ENCODE measurements at regions not wholly inside any gene's neighbourhood (a gene's known extent, or its start where the extent isn't known, plus 50 kb on each side); places are given as distances from the start of the nearest gene placed in this dataset.
"Not testable (repeated sequence)": the region's sequence is repeated elsewhere in the genome, so short reads cannot be mapped to it uniquely, and the experiment has no call there.

DNA sequence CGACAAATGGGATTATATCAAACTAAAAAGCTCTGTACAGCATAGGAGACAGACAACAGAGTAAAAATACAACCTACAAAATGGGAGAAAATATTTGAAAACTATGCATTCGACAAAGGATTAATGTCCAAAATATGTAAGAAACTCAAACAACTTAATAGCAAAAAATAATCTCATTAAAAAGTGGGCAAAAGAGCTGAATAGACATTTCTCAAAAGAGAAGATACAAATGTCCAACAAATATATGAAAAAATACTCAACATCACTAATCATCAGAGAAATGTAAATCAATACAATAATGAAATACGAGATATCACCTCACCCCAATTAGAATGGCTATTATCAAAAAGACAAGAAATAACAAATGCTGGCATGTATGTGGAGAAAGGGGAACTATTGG is 272.9 kb downstream of the KLHL13 start:
- FAIRE-seq (no peak), DNase-seq (ENCODE audit: low spot score) (no peak)

DNA sequence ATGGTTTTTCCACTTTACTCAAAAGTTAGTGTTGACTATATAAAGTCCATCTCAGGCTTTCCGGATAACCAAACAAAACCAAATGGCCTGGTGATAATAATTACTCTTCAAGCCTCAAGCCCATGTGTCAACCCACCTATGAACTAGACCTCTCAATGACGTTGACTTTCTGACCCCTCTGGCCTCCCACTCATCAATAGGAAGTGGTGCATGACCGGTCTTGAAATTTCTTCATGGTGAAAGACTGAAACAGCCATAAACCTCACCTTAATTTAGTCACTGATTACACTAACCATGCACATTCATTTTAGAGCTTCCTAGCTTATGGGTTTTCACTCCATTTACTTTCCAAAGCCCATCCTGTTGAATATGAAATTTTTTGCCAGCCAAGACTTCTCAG is 276.0 kb downstream of the KLHL13 start:
- DNase-seq (ENCODE audit: low spot score), result no peak
- FAIRE-seq, result no peak

DNA sequence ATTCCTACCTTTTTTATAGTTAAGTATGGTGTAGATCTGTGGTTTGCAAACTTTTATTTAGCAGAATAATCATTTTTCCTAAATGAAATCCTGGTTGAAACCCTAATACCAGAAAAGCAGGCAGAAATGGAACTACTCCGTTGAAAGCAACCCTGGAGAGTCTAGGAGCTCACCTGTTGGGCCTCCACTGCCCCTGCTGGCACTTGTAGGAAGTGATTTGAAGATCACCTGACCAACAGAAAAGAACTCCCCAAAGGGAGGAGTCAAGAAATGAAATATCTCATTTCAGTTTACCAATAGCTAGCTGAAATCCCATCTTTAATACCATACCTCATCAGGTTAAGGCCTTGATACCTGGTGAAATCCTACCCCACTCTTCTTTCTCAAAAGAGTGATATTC is 277.1 kb downstream of the KLHL13 start:
- no peak for FAIRE-seq
- DNase-seq (ENCODE audit: low spot score), result no peak

DNA sequence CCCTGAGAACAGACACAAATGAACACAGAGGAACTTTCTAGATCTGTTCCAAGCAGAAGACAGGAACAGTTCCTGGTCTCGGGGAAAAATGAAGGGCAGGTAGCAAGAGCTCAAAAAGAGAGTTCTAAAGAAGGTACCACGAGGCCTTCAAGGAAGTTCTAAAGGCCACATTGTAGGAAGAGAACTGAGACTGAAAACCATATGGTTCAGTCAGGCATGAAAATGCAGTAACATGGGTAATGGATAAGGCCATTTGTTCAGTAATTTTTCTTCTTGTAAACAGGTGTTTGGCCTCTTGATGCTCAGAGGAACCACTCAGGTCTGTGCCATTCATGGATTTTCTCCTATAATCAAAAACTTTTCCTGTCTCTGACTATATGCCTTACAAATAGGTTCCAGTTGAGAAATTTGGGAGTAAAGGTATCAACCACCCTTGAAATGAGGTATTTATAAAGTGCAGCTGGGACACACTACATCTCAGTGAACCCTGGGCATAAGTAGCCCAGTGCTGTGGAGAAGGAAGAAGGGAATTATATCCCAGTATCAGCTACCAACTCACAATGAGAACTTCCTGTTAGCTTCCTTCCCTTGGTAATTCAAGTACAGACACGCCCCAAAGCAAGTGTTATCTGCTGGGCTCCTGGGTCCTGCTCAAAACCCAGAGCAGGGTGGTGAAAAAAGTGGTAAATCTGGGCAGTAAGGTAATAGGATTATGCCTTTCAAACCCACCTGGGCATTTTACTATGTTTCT is 277.9 kb downstream of the KLHL13 start:
- FAIRE-seq, result no peak

DNA sequence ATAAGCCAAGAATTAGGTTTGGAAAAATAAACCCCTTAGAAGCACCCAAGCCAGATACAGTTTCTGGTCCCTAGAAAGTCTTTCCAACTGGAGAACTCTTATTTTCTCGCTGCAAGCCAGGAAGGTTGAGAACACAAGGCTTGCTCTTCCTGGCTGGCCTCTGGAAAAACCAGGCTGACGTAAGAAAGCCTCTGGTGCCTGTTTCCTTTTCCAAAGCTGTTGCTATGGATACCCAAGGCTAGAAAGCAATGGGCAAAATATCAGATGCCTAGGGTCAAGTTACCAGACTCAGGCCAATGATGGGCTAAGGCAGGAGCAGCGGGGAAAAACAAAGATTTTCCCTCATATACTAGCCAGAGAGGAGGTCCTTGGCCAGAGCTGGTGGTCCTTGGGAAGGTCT is 281.6 kb downstream of the KLHL13 start:
- DNase-seq (ENCODE audit: low spot score) (no peak), FAIRE-seq (no peak)

More for the DNA sequence above, 277.9 kb downstream of the KLHL13 start:
- DNase-seq (ENCODE audit: low spot score), result no peak

DNA sequence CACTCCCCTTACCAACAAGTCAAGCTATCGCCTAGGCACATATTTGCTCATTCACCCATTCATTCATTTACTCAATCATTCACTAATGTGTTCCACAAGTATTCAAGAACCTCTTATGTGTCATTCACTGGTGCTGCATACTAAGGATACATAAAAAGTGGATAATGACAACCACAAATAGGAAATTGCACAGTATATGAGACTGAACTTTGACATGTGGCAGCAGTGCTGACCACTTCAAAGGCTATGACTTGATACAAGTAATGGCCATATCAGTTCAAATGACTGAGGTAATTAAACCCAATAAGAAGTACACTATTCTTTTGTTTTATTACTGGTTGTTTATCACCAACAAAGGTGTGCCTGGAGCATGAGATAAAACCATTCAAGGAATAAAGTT is 282.5 kb downstream of the KLHL13 start:
- no peak for DNase-seq (ENCODE audit: low spot score)
- no peak for FAIRE-seq

DNA sequence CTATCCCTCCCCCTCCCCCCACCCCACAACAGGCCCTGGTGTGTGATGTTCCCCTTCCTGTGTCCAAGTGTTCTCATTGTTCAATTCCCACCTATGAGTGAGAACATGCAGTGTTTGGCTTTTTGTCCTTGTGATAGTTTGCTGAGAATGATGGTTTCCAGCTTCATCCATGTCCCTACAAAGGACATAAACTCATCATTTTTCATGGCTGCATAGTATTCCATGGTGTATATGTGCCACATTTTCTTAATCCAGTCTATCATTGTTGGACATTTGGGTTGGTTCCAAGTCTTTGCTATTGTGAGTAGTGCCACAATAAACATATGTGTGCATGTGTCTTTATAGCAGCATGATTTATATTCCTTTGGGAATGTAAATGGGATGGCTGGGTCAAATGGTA is 295.1 kb downstream of the KLHL13 start:
- not testable (repeated sequence) for DNase-seq (ENCODE audit: low spot score); FAIRE-seq

DNA sequence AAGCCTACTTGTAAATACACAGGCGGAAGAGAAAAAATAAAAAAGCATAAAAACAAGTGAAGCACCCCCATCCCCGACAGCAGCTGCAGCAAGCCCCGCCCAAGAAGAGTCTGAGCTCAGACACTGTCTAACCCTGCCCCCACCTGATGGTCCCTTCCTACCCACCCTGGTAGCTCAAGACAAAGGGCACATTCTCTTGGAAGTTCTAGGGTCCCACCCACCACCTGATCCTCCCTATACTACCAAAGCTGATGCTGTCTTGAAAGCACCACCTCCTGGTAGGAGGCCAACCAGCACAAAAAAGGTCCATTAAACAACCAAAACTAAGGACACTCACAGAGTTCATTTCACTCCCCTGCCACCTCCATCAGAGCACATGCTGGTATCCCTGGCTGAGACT is 308.2 kb downstream of the KLHL13 start:
- FAIRE-seq, result no peak
- no peak for DNase-seq (ENCODE audit: low spot score)

DNA sequence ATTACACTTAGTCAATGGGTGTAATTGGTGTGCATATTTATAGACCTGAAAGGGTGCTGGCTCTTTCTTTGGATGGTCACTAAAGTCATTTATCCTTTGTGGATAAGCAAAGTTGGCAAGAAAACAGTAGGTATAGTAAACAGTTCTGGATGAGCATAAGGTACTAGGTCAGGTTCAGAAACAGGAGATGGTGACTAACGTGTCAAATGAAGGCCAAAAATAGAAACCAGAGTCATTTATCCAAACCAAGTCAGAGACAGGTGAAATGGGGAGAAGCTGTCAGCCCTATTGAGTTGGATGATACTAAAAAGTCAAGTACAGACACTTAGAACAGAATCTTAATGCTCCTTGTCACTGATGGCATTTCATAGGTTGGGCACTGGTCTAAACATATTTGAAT is 313.1 kb downstream of the KLHL13 start:
- no peak for FAIRE-seq
- no peak for DNase-seq (ENCODE audit: low spot score)

DNA sequence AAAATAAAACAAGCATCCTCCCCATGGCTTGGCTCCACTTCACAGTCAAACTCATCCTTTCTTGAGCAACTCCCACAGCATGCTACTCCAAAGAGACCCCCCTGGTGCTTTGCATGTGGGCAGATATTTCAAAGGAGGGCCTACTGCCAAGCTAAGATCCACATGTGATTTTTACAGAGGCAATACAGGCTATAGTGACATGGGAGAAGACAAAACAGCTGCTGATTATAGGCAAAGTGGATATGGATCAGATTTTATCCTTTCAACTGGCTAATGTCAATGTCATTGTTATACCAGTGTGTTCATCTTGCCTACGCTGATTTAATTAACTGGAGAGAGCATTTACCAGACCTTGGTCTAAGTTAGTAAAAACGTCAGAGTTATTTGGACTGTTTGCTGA is 328.3 kb downstream of the KLHL13 start:
- DNase-seq (ENCODE audit: low spot score), result no peak
- FAIRE-seq, result no peak

DNA sequence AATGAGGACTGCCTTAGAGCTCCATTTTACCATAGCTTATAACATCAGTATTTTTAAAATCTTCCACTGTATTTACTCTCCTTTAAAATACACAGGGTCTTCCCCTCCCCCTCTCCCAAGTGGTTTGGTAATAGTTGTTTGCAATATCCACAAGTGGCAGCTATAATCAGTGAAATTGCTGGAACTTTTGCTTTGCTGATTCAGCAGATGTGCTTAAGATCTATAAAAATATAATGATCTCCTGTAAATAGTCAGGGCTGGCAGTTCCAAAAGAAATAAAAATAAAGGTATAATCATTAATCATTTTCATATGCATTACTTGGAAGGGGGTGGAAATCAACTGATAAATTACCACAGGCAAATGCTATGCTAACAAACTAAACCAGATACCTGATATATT is 345.2 kb downstream of the KLHL13 start:
- FAIRE-seq, result no peak

DNA sequence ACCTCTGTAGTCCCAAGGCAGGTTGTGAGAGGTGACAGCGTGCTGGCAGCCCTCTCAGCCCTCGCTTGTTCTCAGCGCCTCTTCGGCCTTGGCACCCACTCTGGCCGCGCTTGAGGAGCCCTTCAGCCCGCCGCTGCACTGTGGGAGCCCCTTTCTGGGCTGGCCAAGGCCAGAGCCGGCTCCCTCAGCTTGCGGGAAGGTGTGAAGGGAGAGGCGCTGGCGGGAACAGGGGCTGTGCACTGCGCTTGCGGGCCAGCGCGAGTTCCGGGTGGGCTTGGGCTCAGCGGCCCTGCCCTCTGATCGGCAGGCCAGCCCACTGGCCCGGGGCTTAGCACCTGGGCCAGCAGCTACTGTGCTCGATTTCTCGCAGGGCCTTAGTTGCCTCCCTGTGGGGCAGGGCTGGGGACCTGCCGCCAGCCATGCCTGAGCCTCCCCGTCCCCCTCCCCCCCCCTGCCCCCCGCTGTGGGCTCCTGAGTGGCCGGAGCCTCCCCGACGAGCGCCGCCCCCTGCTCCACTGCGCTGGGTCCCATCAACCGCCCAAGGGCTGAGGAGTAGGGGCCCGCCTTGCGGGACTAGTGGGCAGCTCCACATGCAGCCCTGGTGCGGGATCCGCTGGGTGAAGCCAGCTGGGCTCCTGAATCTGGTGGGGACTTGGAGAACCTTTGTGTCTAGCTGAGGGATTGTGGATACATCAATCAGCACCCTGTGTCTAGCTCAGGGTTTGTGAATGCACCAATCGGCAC is 347.6 kb downstream of the KLHL13 start:
- FAIRE-seq, result no peak
- no peak for DNase-seq (ENCODE audit: low spot score)

More for the DNA sequence above, 345.2 kb downstream of the KLHL13 start:
- no peak for DNase-seq (ENCODE audit: low spot score)

DNA sequence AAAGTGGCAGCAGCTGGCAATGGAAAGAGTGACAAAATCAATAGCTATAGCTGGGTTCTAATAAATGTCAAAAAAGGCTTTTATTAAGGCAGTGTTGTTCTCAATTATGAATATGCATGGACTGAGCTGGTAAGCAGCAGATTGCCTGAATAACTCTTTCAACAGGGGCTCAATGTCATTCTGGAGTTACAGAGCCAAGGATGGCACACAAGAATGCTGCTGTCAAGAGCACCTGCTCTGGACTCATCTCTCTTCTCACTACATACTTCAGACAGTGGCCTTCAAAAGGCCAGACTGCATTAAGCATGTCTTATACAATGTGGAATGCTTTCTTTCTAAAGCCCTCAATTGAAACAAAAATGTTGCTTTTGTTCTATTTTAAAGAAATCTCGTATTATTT is 351.4 kb downstream of the KLHL13 start:
- FAIRE-seq (no peak), DNase-seq (ENCODE audit: low spot score) (no peak)

DNA sequence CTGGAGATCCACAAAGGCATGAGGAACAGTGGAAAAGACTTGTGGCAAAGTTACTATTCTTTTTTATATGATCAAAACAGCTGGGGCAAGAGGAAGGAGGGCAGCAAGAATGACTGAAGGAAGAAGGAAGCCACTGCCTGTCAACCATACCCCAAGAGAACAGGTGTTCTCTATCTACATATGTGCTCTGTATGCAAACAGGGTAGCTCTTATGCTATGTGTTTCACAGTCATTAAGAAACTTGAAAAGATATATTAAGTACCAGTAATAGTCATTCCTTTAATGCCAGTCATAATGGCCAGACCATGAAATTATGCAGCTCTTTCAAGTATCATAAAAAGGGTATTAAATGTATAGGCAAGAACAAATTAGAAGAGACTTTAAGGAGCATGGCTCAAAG is 363.9 kb downstream of the KLHL13 start:
- FAIRE-seq (no peak), DNase-seq (ENCODE audit: low spot score) (no peak)

DNA sequence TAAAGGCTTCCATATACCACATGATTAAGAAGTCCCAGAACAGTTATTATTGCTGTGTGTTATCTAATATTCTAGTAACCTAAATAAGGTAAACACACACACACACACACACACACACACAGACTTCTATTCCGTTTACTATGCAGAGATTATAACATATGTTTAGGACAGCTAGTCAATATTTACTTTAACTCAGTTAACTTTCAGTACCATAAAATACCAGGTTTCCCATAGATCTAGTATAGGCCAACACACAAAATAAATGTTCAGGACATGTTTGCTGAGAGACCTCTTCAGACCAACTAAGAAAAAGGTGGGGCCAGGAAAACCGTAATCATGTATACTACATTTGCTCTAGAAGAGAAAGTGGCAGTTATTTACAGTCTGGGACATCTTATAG is 365.5 kb downstream of the KLHL13 start:
- DNase-seq (ENCODE audit: low spot score) (no peak), FAIRE-seq (no peak)

DNA sequence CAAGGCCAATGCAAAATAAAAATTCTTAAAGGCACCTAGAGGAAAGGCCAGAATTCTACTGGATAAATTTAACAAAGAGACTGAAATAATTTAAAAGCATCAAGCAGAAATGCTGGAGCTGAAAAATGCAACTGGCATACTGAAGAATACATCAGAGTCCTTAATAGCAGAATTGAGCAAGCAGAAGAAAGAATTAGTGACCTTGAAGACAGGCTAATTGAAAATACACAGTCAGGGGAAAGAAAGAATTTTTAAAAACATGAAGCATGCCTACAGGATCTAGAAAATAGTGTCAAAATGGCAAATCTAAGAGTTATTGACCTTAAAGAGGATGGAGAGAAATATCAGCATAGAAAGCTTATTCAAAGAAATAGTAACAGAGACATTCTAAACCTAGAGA is 371.7 kb downstream of the KLHL13 start:
- DNase-seq (ENCODE audit: low spot score) (no peak), FAIRE-seq (no peak)

DNA sequence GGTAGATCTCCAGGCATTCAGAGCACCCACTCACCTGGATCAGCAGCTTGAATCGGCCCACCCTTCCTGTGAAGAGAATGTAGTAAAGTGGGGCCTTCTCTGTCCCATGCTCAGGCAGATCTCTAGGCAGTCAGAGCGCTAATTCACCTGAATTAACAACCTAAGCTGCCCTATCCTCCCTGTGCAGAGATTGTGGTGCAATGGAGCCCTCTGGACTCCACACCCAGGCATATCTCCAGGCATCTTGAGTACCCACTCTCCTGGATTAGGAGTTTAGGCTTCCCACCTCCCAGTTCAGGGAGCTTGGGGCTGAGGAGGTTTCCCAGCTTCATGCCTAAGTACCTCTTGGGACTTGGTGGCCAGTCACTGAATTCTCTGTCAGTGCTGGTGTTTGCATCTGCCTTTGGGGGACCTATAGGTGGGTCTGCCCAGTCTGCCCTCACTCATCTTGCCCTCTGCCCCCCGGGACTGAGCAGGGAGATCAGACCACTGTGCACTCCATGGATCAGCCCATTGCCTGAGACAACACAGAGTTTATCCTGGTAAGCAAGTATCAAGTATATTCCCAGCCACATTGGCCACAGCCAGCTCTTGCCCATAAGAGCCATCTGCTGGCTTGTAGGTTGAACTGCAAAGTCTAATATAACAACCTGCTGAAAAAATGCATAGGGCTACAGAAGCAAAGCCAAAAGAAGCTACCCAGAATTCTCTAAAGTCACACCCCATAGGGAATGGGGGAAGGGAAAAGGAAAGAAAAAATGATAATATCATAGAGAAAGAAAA is 372.9 kb downstream of the KLHL13 start:
- DNase-seq (ENCODE audit: low spot score), result no peak
- FAIRE-seq, result no peak

DNA sequence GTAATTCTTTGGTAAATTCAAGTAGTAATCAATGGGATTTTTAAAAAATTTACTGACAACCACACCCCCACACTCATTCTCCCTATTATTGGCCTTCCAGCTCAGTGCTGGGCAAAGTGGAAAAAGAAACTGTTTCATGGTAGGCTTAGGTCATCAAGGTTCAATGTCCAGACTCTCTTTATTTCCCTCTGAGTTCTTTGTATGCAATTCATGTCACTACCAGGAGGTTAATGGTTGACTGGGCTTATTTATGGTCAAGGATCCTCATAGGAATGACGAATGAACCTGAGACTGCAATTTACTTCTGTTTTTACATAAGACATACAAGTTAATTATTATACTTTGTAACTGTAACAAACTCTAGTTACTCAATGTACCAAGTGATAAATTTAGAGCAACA is 403.2 kb downstream of the KLHL13 start:
- DNase-seq (ENCODE audit: low spot score), result no peak
- FAIRE-seq, result no peak

DNA sequence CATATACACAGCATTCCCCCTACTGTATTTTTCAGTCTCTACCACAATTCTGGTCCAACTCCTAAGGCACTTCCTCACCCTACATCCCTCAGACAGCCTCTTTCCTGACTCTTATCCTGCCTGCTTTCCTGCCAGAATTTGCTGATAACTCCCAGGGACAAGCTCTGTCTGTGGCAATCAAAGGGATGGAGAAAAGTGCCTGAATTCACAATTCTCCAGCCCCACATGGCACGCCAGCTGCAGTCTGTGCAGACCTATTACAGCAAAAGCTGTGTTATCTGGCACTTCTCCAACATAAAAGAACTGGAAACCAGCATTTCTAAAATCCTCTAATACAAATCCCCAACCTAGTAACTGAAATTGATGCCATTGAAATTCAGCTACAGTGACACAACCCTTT is 404.8 kb downstream of the KLHL13 start:
- no peak for FAIRE-seq
- DNase-seq (ENCODE audit: low spot score), result no peak

DNA sequence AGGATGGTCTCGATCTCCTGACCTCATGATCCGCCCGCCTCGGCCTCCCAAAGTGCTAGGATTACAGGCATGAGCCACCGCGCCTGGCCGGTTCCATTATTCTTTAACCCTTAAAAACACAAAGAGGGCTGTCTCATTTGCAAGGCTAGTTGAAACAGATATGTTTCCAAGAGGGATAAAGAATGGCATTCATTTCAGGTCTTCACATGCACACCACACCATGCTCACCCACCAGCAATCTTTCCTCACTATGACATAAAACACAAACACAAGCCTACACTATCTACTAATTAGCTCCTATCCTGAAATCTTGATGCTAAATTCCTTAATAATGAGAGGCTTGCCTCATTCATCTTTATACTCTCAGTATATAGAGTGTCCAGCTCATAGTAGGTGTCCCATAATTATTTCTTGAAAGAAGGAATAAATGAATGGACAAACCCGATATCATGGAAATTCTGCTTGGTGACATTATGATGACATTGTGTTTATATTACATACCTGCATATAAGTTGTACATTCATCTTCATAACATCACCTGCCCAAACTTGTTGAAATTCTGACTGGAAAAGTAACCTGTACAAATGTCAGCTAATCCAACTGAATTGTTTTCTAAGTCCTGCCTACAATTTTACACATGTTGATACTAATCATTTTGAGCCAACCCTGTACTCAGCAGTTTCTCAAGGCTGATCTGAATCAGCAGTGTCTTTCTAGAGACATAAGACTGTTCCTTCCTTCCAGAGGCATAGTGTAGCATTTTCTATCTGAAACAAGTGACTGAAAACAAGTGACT is 408.5 kb downstream of the KLHL13 start:
- DNase-seq (ENCODE audit: low spot score), result no peak
- no peak for FAIRE-seq

DNA sequence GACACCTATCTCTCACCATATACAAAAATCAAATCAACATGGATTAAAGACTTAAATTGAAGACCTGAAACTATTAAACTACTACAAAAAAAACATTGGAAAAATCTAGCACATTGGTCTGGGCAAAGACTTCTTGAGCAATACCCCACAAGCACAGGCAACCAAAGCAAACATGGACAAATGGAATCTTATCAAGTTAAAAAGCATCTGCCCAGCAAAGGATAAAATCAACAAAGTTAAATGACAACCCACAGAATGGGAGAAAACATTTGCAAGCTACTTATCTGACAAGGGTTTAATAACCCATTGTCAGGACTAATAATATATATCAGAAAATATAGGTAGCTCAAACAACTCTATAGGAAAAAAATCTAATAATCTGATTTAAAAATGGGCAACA is 415.6 kb downstream of the KLHL13 start:
- FAIRE-seq, result no peak
- no peak for DNase-seq (ENCODE audit: low spot score)

Data from urothelium cell line (cell line).